Mesenchymal stem cell (in vitro differentiated cells and primary cell): ENCODE measurements at regions not wholly inside any gene's neighbourhood (a gene's known extent, or its start where the extent isn't known, plus 50 kb on each side); places are given as distances from the start of the nearest gene placed in this dataset.

Source experiments
- DNase-seq: peaks from one replicate; pipeline ENCODE4 v3.0.0-alpha.2; 2013
- H2AFZ ChIP-seq: one replicate; pipeline ENCODE4 v1.6.1; 2013; ENCODE audit warnings: low read depth, mild to moderate bottlenecking, control low read depth, inconsistent platforms, low read length, moderate library complexity
- H2AK5ac ChIP-seq: 2 replicates; pipeline ENCODE4 v1.6.1; 2013; ENCODE audit warnings: low read length, moderate library complexity, mild to moderate bottlenecking, inconsistent platforms; ENCODE audit not compliant: severe bottlenecking
- H2BK120ac ChIP-seq: one replicate; pipeline ENCODE4 v1.6.1; 2013; ENCODE audit warnings: low read depth, mild to moderate bottlenecking, inconsistent platforms, low read length, moderate library complexity
- H2BK12ac ChIP-seq, 2 experiments: one replicate each; pipeline ENCODE4 v1.6.1; 2013; ENCODE audit warnings: inconsistent platforms in 2 of 2, low read length in 2 of 2, mild to moderate bottlenecking in 2 of 2, moderate library complexity in 2 of 2, control low read depth in 1 of 2
- H2BK15ac ChIP-seq: one replicate; pipeline ENCODE4 v1.6.1; 2013; ENCODE audit warnings: mild to moderate bottlenecking, low read depth, inconsistent platforms; ENCODE audit not compliant: poor library complexity, severe bottlenecking
- H2BK5ac ChIP-seq: 2 replicates; pipeline ENCODE4 v1.6.1; 2013; ENCODE audit warnings: low read depth, mild to moderate bottlenecking, low read length, control low read depth, inconsistent platforms; ENCODE audit not compliant: poor library complexity, severe bottlenecking
- H3K14ac ChIP-seq, 2 experiments: one replicate each; pipeline ENCODE4 v1.6.1; 2013; ENCODE audit warnings: inconsistent platforms in 2 of 2, low read length in 2 of 2, control low read depth in 1 of 2, mild to moderate bottlenecking in 1 of 2, moderate library complexity in 1 of 2
- H3K18ac ChIP-seq, 2 experiments: one replicate each; pipeline ENCODE4 v1.6.1; 2013; ENCODE audit warnings: inconsistent platforms in 2 of 2, low read length in 2 of 2, control low read depth in 1 of 2, low read depth in 1 of 2, mild to moderate bottlenecking in 1 of 2
- H3K23ac ChIP-seq, 2 experiments: one replicate each; pipeline ENCODE4 v1.6.1; 2013; ENCODE audit warnings: inconsistent platforms in 2 of 2, low read length in 2 of 2, mild to moderate bottlenecking in 2 of 2, moderate library complexity in 2 of 2, control low read depth in 1 of 2
- H3K27ac ChIP-seq: 2 replicates; pipeline ENCODE4 v1.5.1; 2013; ENCODE audit warnings: mild to moderate bottlenecking, moderate library complexity, low read length, control low read depth, inconsistent platforms; ENCODE audit not compliant: poor library complexity, severe bottlenecking
- H3K27me3 ChIP-seq, 2 experiments: 2 replicates each; pipeline versions ENCODE4 v1.6.1 to v1.7.0; 2013; ENCODE audit warnings: low read length in 2 of 2, mild to moderate bottlenecking in 2 of 2, moderate library complexity in 2 of 2, control low read depth in 1 of 2, inconsistent platforms in 1 of 2; ENCODE audit not compliant: control insufficient read depth in 1 of 2, insufficient read depth in 1 of 2
- H3K36me3 ChIP-seq, 2 experiments: 2 replicates each; pipeline versions ENCODE4 v1.6.1 to v1.7.0; 2013; ENCODE audit warnings: low read length in 2 of 2, control low read depth in 1 of 2, inconsistent platforms in 1 of 2, low read depth in 1 of 2, mild to moderate bottlenecking in 1 of 2; ENCODE audit not compliant: insufficient read depth in 2 of 2, control insufficient read depth in 1 of 2
- H3K4ac ChIP-seq, 2 experiments: one replicate each; pipeline ENCODE4 v1.6.1; 2013; ENCODE audit warnings: inconsistent platforms in 2 of 2, low read length in 2 of 2, mild to moderate bottlenecking in 2 of 2, moderate library complexity in 2 of 2, control low read depth in 1 of 2, low read depth in 1 of 2
- H3K4me1 ChIP-seq: 2 replicates; pipeline ENCODE4 v1.6.1; 2013; ENCODE audit warnings: low read depth, low read length, control low read depth; ENCODE audit not compliant: control insufficient read depth, insufficient read depth
- H3K4me2 ChIP-seq: 2 replicates; pipeline ENCODE4 v1.6.1; 2013; ENCODE audit warnings: low read length, mild to moderate bottlenecking, inconsistent platforms; ENCODE audit not compliant: poor library complexity, severe bottlenecking
- H3K4me3 ChIP-seq, 2 experiments: 2 replicates each; pipeline versions ENCODE4 v1.5.1 to v1.7.0; 2013; ENCODE audit warnings: low read length in 2 of 2, mild to moderate bottlenecking in 2 of 2, control low read depth in 1 of 2, low read depth in 1 of 2; ENCODE audit not compliant: insufficient read depth in 1 of 2
- H3K79me1 ChIP-seq: replicated peaks from 2 replicates; pipeline ENCODE4 v1.6.1; 2013; ENCODE audit warnings: mild to moderate bottlenecking, control low read depth, low read length, inconsistent platforms; ENCODE audit not compliant: poor library complexity, severe bottlenecking
- H3K9ac ChIP-seq: 2 replicates; pipeline ENCODE4 v1.7.0; 2013; ENCODE audit warnings: mild to moderate bottlenecking, low read length, moderate library complexity
- H3K9me3 ChIP-seq: 2 replicates; pipeline ENCODE4 v1.7.0; 2013; ENCODE audit warnings: mild to moderate bottlenecking, low read length; ENCODE audit not compliant: control insufficient read depth
- H4K8ac ChIP-seq: one replicate; pipeline ENCODE4 v1.6.1; 2013; ENCODE audit warnings: inconsistent platforms, mild to moderate bottlenecking, low read length, moderate library complexity
- H4K91ac ChIP-seq: one replicate; pipeline ENCODE4 v1.6.1; 2013; ENCODE audit warnings: mild to moderate bottlenecking, low read length, inconsistent platforms
- WGBS: methylation state at CpG from one replicate; pipeline ENCODE4 v1.1.7; 2013; ENCODE audit warnings: mixed read lengths; 5-methylcytosine and 5-hydroxymethylcytosine counted together

- H3K27me3 ChIP-seq, result no peaks in the 10 kb centered on the region
- H3K4me3 ChIP-seq, result no peak overlapping the region
- H2AK5ac ChIP-seq, result no peak overlapping the region
- no peak overlapping the region for H3K4me2 ChIP-seq
- no peak overlapping the region for H2BK120ac ChIP-seq
- H3K23ac ChIP-seq, result no peak overlapping the region
- no peak overlapping the region for H2BK5ac ChIP-seq
- H2BK15ac ChIP-seq, result no peak overlapping the region
- WGBS, result no CpG with 5 or more reads among the region's 1 CpG
- no peaks in the 10 kb centered on the region for H3K36me3 ChIP-seq
- H2AFZ ChIP-seq, result no peak overlapping the region
- H2BK12ac ChIP-seq, result no peak overlapping the region
- no peak overlapping the region for H3K27ac ChIP-seq
- no peaks in the 10 kb centered on the region for H3K9me3 ChIP-seq
- H3K18ac ChIP-seq, result no peak overlapping the region
- H3K14ac ChIP-seq, result no peak overlapping the region
- H3K79me1 ChIP-seq, result no peaks in the 10 kb centered on the region
- no peak overlapping the region for H4K91ac ChIP-seq
- no peak overlapping the region for H3K4ac ChIP-seq
- H3K9ac ChIP-seq, result no peak overlapping the region
- DNase-seq, result no peak
- no peak overlapping the region for H4K8ac ChIP-seq
- H3K4me1 ChIP-seq, result no peaks in the 10 kb centered on the region
These were observed 167.4 kb downstream of the FZD1 start for GRCh38 chr7:91431601-91432000.

GRCh38 chr7:91434836-91435235 is 170.6 kb downstream of the FZD1 start:
- Histone ChIP-seq H3K23ac (no peak overlapping the region), H3K4me2 (no peak overlapping the region), H3K4me1 (no peaks in the 10 kb centered on the region), H3K4me3 (peak overlapping the region in 1 of 2 experiments; percentile 31), H3K4ac (no peak overlapping the region), H3K36me3 (no peaks in the 10 kb centered on the region), H3K27me3 (no peaks in the 10 kb centered on the region), H3K9me3 (no peaks in the 10 kb centered on the region), H2AK5ac (no peak overlapping the region), H3K14ac (no peak overlapping the region), H3K18ac (no peak overlapping the region), H2BK120ac (no peak overlapping the region), H2AFZ (no peak overlapping the region), H2BK15ac (no peak overlapping the region), H2BK5ac (no peak overlapping the region), H4K8ac (no peak overlapping the region), H3K79me1 (no peaks in the 10 kb centered on the region), H3K27ac (no peak overlapping the region), H2BK12ac (no peak overlapping the region), H3K9ac (peak overlapping the region; percentile 59), H4K91ac (no peak overlapping the region)
- 89% methylated on average over 5 of the region's 6 CpGs for WGBS
- no peak for DNase-seq

GRCh38 chr7:91435381-91436059 is 171.3 kb downstream of the FZD1 start:
- Histone ChIP-seq H3K4me2 (no peak overlapping the region), H3K27ac (no peak overlapping the region), H3K36me3 (no peaks in the 10 kb centered on the region), H2BK15ac (no peak overlapping the region), H4K8ac (no peak overlapping the region), H3K4me3 (peak overlapping the region in 1 of 2 experiments; percentile 31), H4K91ac (no peak overlapping the region), H3K14ac (no peak overlapping the region), H3K27me3 (no peaks in the 10 kb centered on the region), H2BK120ac (no peak overlapping the region), H2BK5ac (no peak overlapping the region), H3K9ac (peak overlapping the region; percentile 59), H3K9me3 (peaks cover under 1% of the 10 kb centered on the region), H3K18ac (no peak overlapping the region), H3K4ac (no peak overlapping the region), H2AK5ac (no peak overlapping the region), H3K23ac (no peak overlapping the region), H3K79me1 (no peaks in the 10 kb centered on the region), H2AFZ (no peak overlapping the region), H2BK12ac (no peak overlapping the region), H3K4me1 (no peaks in the 10 kb centered on the region)
- DNase-seq, result no peak
- no CpG with 5 or more reads among the region's 2 CpGs for WGBS

- Histone ChIP-seq H3K27ac (no peak overlapping the region), H3K36me3 (no peaks in the 10 kb centered on the region), H2AK5ac (no peak overlapping the region), H2AFZ (no peak overlapping the region), H3K4me2 (no peak overlapping the region), H3K9ac (no peak overlapping the region), H3K79me1 (no peaks in the 10 kb centered on the region), H4K91ac (no peak overlapping the region), H3K27me3 (no peaks in the 10 kb centered on the region), H2BK12ac (no peak overlapping the region), H3K18ac (no peak overlapping the region), H2BK120ac (no peak overlapping the region), H3K9me3 (peaks cover 10% of the 10 kb centered on the region), H3K14ac (no peak overlapping the region), H4K8ac (no peak overlapping the region), H3K4ac (no peak overlapping the region), H2BK5ac (no peak overlapping the region), H3K23ac (no peak overlapping the region), H3K4me3 (no peak overlapping the region), H3K4me1 (no peaks in the 10 kb centered on the region), H2BK15ac (no peak overlapping the region)
- DNase-seq, result no peak
- WGBS, result 47% methylated on average over 3 of the region's 5 CpGs
These were observed 172.4 kb downstream of the FZD1 start for GRCh38 chr7:91436655-91437054.
